HG03045 (cell line): ENCODE measurements at regions not wholly inside any gene's neighbourhood (a gene's known extent, or its start where the extent isn't known, plus 50 kb on each side); places are given as distances from the start of the nearest gene placed in this dataset.

Experiments used
- ATAC-seq: cut with Tn5 transposase; IDR thresholded peaks from one replicate; pipeline ENCODE4 v1.9.1; 2021; ENCODE audit warnings: mild to moderate bottlenecking, moderate library complexity; ENCODE audit not compliant: unreplicated experiment

GRCh38 chr2:37425408-37425807 lies 81.0 kb downstream of the QPCT start:
- ATAC-seq: no peak

GRCh38 chr2:37427241-37427640 lies 82.8 kb downstream of the QPCT start:
- ATAC-seq: no peak

GRCh38 chr2:37436323-37436722 lies 91.9 kb downstream of the QPCT start:
- ATAC-seq: no peak

GRCh38 chr2:37439131-37439642 lies 94.8 kb downstream of the QPCT start:
- ATAC-seq: no peak

GRCh38 chr2:37441055-37441454 lies 96.6 kb downstream of the QPCT start:
- ATAC-seq: no peak

- no peak for ATAC-seq
Measured at GRCh38 chr2:37443082-37443481, 98.7 kb downstream of the QPCT start.

- ATAC-seq: no peak
Measured at GRCh38 chr2:37447446-37447845, 103.0 kb downstream of the QPCT start.

- no peak for ATAC-seq
Measured at GRCh38 chr2:37448342-37449120, 104.1 kb downstream of the QPCT start.

GRCh38 chr2:37449761-37450296 lies 105.4 kb downstream of the QPCT start:
- no peak for ATAC-seq

- ATAC-seq: no peak
Measured at GRCh38 chr2:37453027-37453426, 108.6 kb downstream of the QPCT start.

- ATAC-seq: no peak
Measured at GRCh38 chr2:37454851-37455762, 110.7 kb downstream of the QPCT start.

- no peak for ATAC-seq
Measured at GRCh38 chr2:37456479-37456878, 112.0 kb downstream of the QPCT start.

GRCh38 chr2:37457401-37457901 lies 113.0 kb downstream of the QPCT start:
- no peak for ATAC-seq

- ATAC-seq: no peak
Measured at GRCh38 chr2:37458133-37458532, 113.7 kb downstream of the QPCT start.

GRCh38 chr2:37459095-37459981 lies 114.9 kb downstream of the QPCT start:
- no peak for ATAC-seq

GRCh38 chr2:37460896-37461229 lies 116.4 kb downstream of the QPCT start:
- ATAC-seq: no peak

- no peak for ATAC-seq
Measured at GRCh38 chr2:37464067-37464466, 119.6 kb downstream of the QPCT start.

- ATAC-seq: no peak
Measured at GRCh38 chr2:37466533-37467222, 122.2 kb downstream of the QPCT start.

GRCh38 chr2:37468170-37468569 lies 123.7 kb downstream of the QPCT start:
- ATAC-seq: no peak

GRCh38 chr2:37469126-37469525 lies 124.7 kb downstream of the QPCT start:
- no peak for ATAC-seq
